ENCODE measurements at regions not wholly inside any gene's neighbourhood (a gene's known extent, or its start where the extent isn't known, plus 50 kb on each side); places are given as distances from the start of the nearest gene placed in this dataset.

GRCh38 chr5:144085381-144085780 lies 85.1 kb downstream of the YIPF5 start:
- TF ChIP-seq POLR2AphosphoS5 (IDR thresholded peaks at IDR 0.05; ENCODE audit: borderline replicate concordance, low read depth, low read length) = no peak
- TF ChIP-seq EZH2 (IDR thresholded peaks at IDR 0.05) = no peak
- no peak for TF ChIP-seq FOXP2 (optimal IDR thresholded peaks at IDR 0.05; ENCODE audit: control extremely low read depth, extremely low read length, insufficient read depth)
